K562 (cell line): ENCODE measurements at regions not wholly inside any gene's neighbourhood (a gene's known extent, or its start where the extent isn't known, plus 50 kb on each side); places are given as distances from the start of the nearest gene placed in this dataset.
"Not testable (repeated sequence)": the region's sequence is repeated elsewhere in the genome, so short reads cannot be mapped to it uniquely, and the experiment has no call there.

Experiments used
- ATAC-seq: fragments of 200-7000 bp; cut with Tn5 transposase; 3 replicates; pipeline ENCODE4 v1.9.1; 2020; ENCODE audit warnings: moderate library complexity
- BruUV-seq: library from RNA; stranded (reverse); fragments of 400-500 nt; replicated peaks from 2 replicates; lab custom pipeline; 2021; lab: Mats Ljungman, UMichigan
- CTCF ChIA-PET: fragments of 300-600 bp; formaldehyde crosslinking; extraction: SDS; loops from one replicate; lab custom pipeline; 2021; ENCODE audit warnings: low intra/inter-chr PET ratio; lab: Yijun Ruan, JAX
- POLR2A ChIA-PET: fragments of 300-600, 350-650 bp; sonication (Branson Sonifier 250); formaldehyde crosslinking; extraction: SDS; loops from one replicate; lab custom pipeline; 2021; ENCODE audit warnings: antibody characterized with exemption, inconsistent platforms; lab: Yijun Ruan, JAX
- DNase-seq, 4 experiments: peaks; one replicate each; pipeline versions ENCODE4 v3.0.0 to v3.0.0-alpha.2; 2011 to 2018; ENCODE audit warnings: low spot score in 3 of 4, mixed read lengths in 3 of 4; ENCODE audit errors: extremely low read depth in 1 of 4
- FAIRE-seq: peaks from 2 replicates; lab custom pipeline; 2011; peaks lifted over from hg19 to GRCh38; lab: Jason Lieb, UNC
- H2AFZ ChIP-seq: 2 replicates; pipeline ENCODE4 v1.6.0; 2011; ENCODE audit warnings: low read depth, low read length, control low read depth, inconsistent platforms
- H3K27ac ChIP-seq: fragments of 200-600 bp; 3 replicates; pipeline ENCODE4 v1.8.0; 2011; ENCODE audit warnings: low read depth, mild to moderate bottlenecking, control low read depth, inconsistent platforms, low read length, moderate library complexity, mixed read lengths; ENCODE audit errors: extremely low read depth
- H3K27me3 ChIP-seq, 2 experiments: fragments of 300-600 bp in 1 of 2; 2 replicates in 1 of 2; 3 replicates in 1 of 2; pipeline versions ENCODE4 v1.6.0 to v1.8.0; 2011; ENCODE audit warnings: inconsistent platforms in 2 of 2, low read length in 2 of 2, mild to moderate bottlenecking in 1 of 2, mixed read lengths in 1 of 2, moderate library complexity in 1 of 2; ENCODE audit not compliant: control insufficient read depth in 2 of 2, insufficient read depth in 2 of 2
- H3K36me3 ChIP-seq: fragments of 300-600 bp; 3 replicates; pipeline ENCODE4 v1.8.0; 2011; ENCODE audit warnings: mild to moderate bottlenecking, low read length, inconsistent platforms; ENCODE audit not compliant: control insufficient read depth, insufficient read depth
- H3K4me1 ChIP-seq, 2 experiments: fragments of 200-600 bp in 1 of 2; replicated peaks in 1 of 2; 2 replicates in 1 of 2; 3 replicates in 1 of 2; pipeline versions ENCODE4 v1.5.1 to v1.8.0; 2011; ENCODE audit warnings: inconsistent platforms in 2 of 2, low read length in 2 of 2, mild to moderate bottlenecking in 1 of 2, mixed read lengths in 1 of 2, moderate library complexity in 1 of 2; ENCODE audit not compliant: control insufficient read depth in 2 of 2, insufficient read depth in 2 of 2
- H3K4me2 ChIP-seq: 2 replicates; pipeline ENCODE4 v1.6.1; 2011; ENCODE audit warnings: low read length, control low read depth, inconsistent platforms, mixed read lengths; ENCODE audit not compliant: insufficient read depth
- H3K4me3 ChIP-seq: fragments of 200-600 bp; sonication (generic), shearing (Covaris generic); 2 replicates; pipeline ENCODE4 v1.5.1; 2016; ENCODE audit warnings: control low read depth, inconsistent platforms
- H3K79me2 ChIP-seq: fragments of 200-600 bp; 3 replicates; pipeline ENCODE4 v1.8.0; 2011; ENCODE audit warnings: low read length, inconsistent platforms; ENCODE audit not compliant: control insufficient read depth, insufficient read depth
- H3K9ac ChIP-seq, 2 experiments: 2 replicates each; pipeline versions ENCODE4 v1.6.0 to v1.6.1; 2011; ENCODE audit warnings: low read depth in 2 of 2, low read length in 2 of 2, control low read depth in 1 of 2, inconsistent platforms in 1 of 2, mild to moderate bottlenecking in 1 of 2, mixed read lengths in 1 of 2; ENCODE audit not compliant: insufficient read depth in 1 of 2
- H3K9me1 ChIP-seq: one replicate; pipeline ENCODE4 v1.6.0; 2011; ENCODE audit warnings: inconsistent platforms, mild to moderate bottlenecking, low read length, moderate library complexity; ENCODE audit not compliant: control insufficient read depth, insufficient read depth
- H3K9me3 ChIP-seq: replicated peaks from 2 replicates; pipeline ENCODE4 v1.5.1; 2011; ENCODE audit warnings: low read depth, low read length, inconsistent platforms; ENCODE audit not compliant: control insufficient read depth, insufficient read depth
- H4K20me1 ChIP-seq: replicated peaks from 2 replicates; pipeline ENCODE4 v1.6.1; 2011; ENCODE audit warnings: low read length, inconsistent platforms, mixed read lengths; ENCODE audit not compliant: control insufficient read depth, insufficient read depth
- BCL6 ChIP-seq: fragments of 250-450 bp; sonication (Bioruptor Pico); IDR thresholded peaks from 2 replicates; pipeline ENCODE4 v1.4.0; 2020
- CHCHD3 ChIP-seq: fragments of 250-450 bp; sonication (Bioruptor Pico); IDR thresholded peaks from 2 replicates; pipeline ENCODE4 v2.1.2; 2022; ENCODE audit warnings: mild to moderate bottlenecking
- DACH1 ChIP-seq: fragments of 450-650 bp; IDR thresholded peaks from 2 replicates; pipeline ENCODE4 v1.6.1; 2018; ENCODE audit not compliant: partially characterized antibody
- DEAF1 ChIP-seq: fragments of 450-650 bp; formaldehyde crosslinking; IDR thresholded peaks from 2 replicates; pipeline ENCODE4 v1.4.0; 2020; ENCODE audit warnings: mild to moderate bottlenecking, moderate library complexity
- HDAC3 ChIP-seq: fragments of 450-650 bp; IDR thresholded peaks from 2 replicates; pipeline ENCODE4 v1.6.1; 2018; ENCODE audit warnings: borderline replicate concordance, mild to moderate bottlenecking, moderate library complexity; ENCODE audit not compliant: partially characterized antibody
- HDAC8 ChIP-seq: fragments of 450-650 bp; IDR thresholded peaks from 2 replicates; pipeline ENCODE4 v1.6.1; 2016; ENCODE audit warnings: mild to moderate bottlenecking, missing genetic modification characterization, moderate library complexity, missing compliant biosample characterization
- ILF3 ChIP-seq: fragments of 450-650 bp; IDR thresholded peaks from 2 replicates; pipeline ENCODE4 v1.6.1; 2018; ENCODE audit warnings: antibody characterized with exemption, mild to moderate bottlenecking, moderate library complexity, borderline replicate concordance
- NFRKB ChIP-seq: fragments of 450-650 bp; IDR thresholded peaks from 2 replicates; pipeline ENCODE4 v1.6.1; 2016; ENCODE audit warnings: low read depth
- RAD21 ChIP-seq, 2 experiments: fragments of 250-450 bp in 1 of 2; fragments of 450-650 bp in 1 of 2; sonication (Bioruptor Pico) in 1 of 2; formaldehyde crosslinking in 1 of 2; IDR thresholded peaks in 1 of 2; conservative IDR thresholded peaks in 1 of 2; 2 replicates each; pipeline versions ENCODE4 v1.4.0 to v1.8.0; 2020 to 2022; ENCODE audit warnings: mild to moderate bottlenecking in 2 of 2, moderate library complexity in 1 of 2
- RHOXF2B ChIP-seq: fragments of 250-450 bp; sonication (Bioruptor Pico); conservative IDR thresholded peaks from 2 replicates; pipeline ENCODE4 v1.5.1; 2021
- SLC30A9 ChIP-seq: fragments of 250-450 bp; sonication (Bioruptor Pico); IDR thresholded peaks from 2 replicates; pipeline ENCODE4 v1.8.0; 2022; ENCODE audit warnings: mild to moderate bottlenecking, moderate library complexity
- SMAD4 ChIP-seq: fragments of 250-450 bp; sonication (Bioruptor Pico); conservative IDR thresholded peaks from 2 replicates; pipeline ENCODE4 v1.8.0; 2021; ENCODE audit warnings: inconsistent platforms, mild to moderate bottlenecking, moderate library complexity
- TFE3 ChIP-seq: fragments of 450-650 bp; formaldehyde crosslinking; IDR thresholded peaks from 2 replicates; pipeline ENCODE4 v1.4.0; 2020; ENCODE audit warnings: mild to moderate bottlenecking, mixed read lengths
- ZNF146 ChIP-seq: IDR thresholded peaks from one replicate; pipeline ENCODE4 v1.6.1; 2018; ENCODE audit warnings: missing compliant biosample characterization; ENCODE audit not compliant: unreplicated experiment
- ZNF3 ChIP-seq: fragments of 250-450 bp; sonication (Bioruptor Pico); IDR thresholded peaks from 2 replicates; pipeline ENCODE4 v1.5.0; 2021; ENCODE audit warnings: mild to moderate bottlenecking, moderate library complexity
- ZNF584 ChIP-seq: fragments of 200-800 bp; sonication (Bioruptor generic); IDR thresholded peaks from 2 replicates; pipeline ENCODE4 v1.6.1; 2016; ENCODE audit warnings: low read depth, mild to moderate bottlenecking, missing genetic modification characterization, missing compliant biosample characterization
- WGBS: fragments of 100-300 bp; shearing (Covaris generic); methylation state at CpG from one replicate; pipeline ENCODE4 v1.1.6; 2016; ENCODE audit warnings: low coverage, mixed read lengths; ENCODE audit not compliant: insufficient coverage; ENCODE audit errors: missing lambda C conversion rate; 5-methylcytosine and 5-hydroxymethylcytosine counted together
- in situ Hi-C: fragments of 300-500 bp; cut with MboI; formaldehyde crosslinking; loops from 4 replicates; pipeline ENCODE4 v1.15.0; 2018; ENCODE audit warnings: inconsistent platforms, mixed read lengths
- intact Hi-C: fragments of 100-400 bp; cut with micrococcal nuclease; formaldehyde crosslinking; loops from 2 replicates; pipeline ENCODE4 v1.14.2; 2022

- intact Hi-C loops, ATAC-seq, CTCF ChIA-PET, POLR2A ChIA-PET, H3K36me3 ChIP-seq, DNase-seq, H3K4me1 ChIP-seq, H3K9me1 ChIP-seq, H3K9ac ChIP-seq, BruUV-seq, H3K27ac ChIP-seq, H4K20me1 ChIP-seq, in situ Hi-C loops, H3K9me3 ChIP-seq, H2AFZ ChIP-seq, H3K4me2 ChIP-seq, H3K27me3 ChIP-seq, FAIRE-seq, H3K4me3 ChIP-seq, H3K79me2 ChIP-seq: not testable (repeated sequence)
- 0% methylated on average over 3 of the region's 3 CpGs for WGBS
These were observed 231.0 kb upstream of the TNC start for GRCh38 chr9:115348936-115349335.

GRCh38 chr9:115349542-115349941 lies 231.6 kb upstream of the TNC start:
- H3K27ac ChIP-seq, result no peak overlapping the region
- intact Hi-C loops, result no loop called here
- TF ChIP-seq RAD21 (CRISPR knock-in tag; conservative IDR thresholded peaks at IDR 0.05 in 1 of 2, IDR thresholded peaks at IDR 0.05 in 1 of 2) (no peak), ZNF3 (CRISPR knock-in tag) (no peak), SLC30A9 (CRISPR knock-in tag) (no peak), DACH1 (no peak), ZNF146 (CRISPR knock-in tag) (no peak), NFRKB (no peak), HDAC8 (tag) (no peak), DEAF1 (CRISPR knock-in tag) (no peak), ZNF584 (CRISPR knock-in tag) (no peak), CHCHD3 (CRISPR knock-in tag) (no peak), ILF3 (no peak), HDAC3 (no peak), BCL6 (CRISPR knock-in tag) (no peak), SMAD4 (CRISPR knock-in tag) (no peak), TFE3 (CRISPR knock-in tag) (no peak), RHOXF2B (CRISPR knock-in tag) (no peak)
- ChIA-PET POLR2A (no interaction called here), CTCF (no interaction called here)
- no peaks in the 10 kb centered on the region for H4K20me1 ChIP-seq
- BruUV-seq, result no TSS peak
- no peaks in the 10 kb centered on the region for H3K4me1 ChIP-seq
- no peak overlapping the region for H3K9ac ChIP-seq
- FAIRE-seq (no peak), DNase-seq (no peak), ATAC-seq (no peak)
- no peak overlapping the region for H3K4me3 ChIP-seq
- no peaks in the 10 kb centered on the region for H3K79me2 ChIP-seq
- H3K27me3 ChIP-seq, result no peaks in the 10 kb centered on the region
- H2AFZ ChIP-seq, result no peak overlapping the region
- no peaks in the 10 kb centered on the region for H3K9me3 ChIP-seq
- in situ Hi-C loops, result no loop called here
- H3K36me3 ChIP-seq, result no peaks in the 10 kb centered on the region
- H3K9me1 ChIP-seq, result no peaks in the 10 kb centered on the region
- H3K4me2 ChIP-seq, result no peak overlapping the region
